Stimulated activated naive B cell treated with anti-CD40 and anti-IgM and Interleukin-4, amounts not matched to agents 10 μg/mL and 1 μg/mL and 100 μg/mL, for 72 hours (primary cell): ENCODE measurements at regions not wholly inside any gene's neighbourhood (a gene's known extent, or its start where the extent isn't known, plus 50 kb on each side); places are given as distances from the start of the nearest gene placed in this dataset.

ENCODE experiments used
- ATAC-seq, 2 donors: fragments of 150-1000 bp; cut with Tn5 transposase; replicated peaks; 2 replicates each; pipeline ENCODE4 v1.10.0; 2021; ENCODE audit warnings: moderate library complexity in 1 of 2
- DNase-seq: peaks from one replicate; pipeline ENCODE4 v3.0.0; 2021
- H3K27ac Mint-ChIP-seq: one replicate; pipeline ENCODE4 v1.8.0; 2022; ENCODE audit warnings: mild to moderate bottlenecking, mixed read lengths
- H3K27me3 Mint-ChIP-seq, 2 donors: one replicate each; pipeline ENCODE4 v1.8.0; 2022; ENCODE audit warnings: mixed read lengths in 2 of 2
- H3K36me3 Mint-ChIP-seq, 2 donors: one replicate each; pipeline ENCODE4 v1.8.0; 2022; ENCODE audit warnings: mixed read lengths in 2 of 2, mild to moderate bottlenecking in 1 of 2
- H3K4me1 Mint-ChIP-seq, 2 donors: one replicate each; pipeline ENCODE4 v1.8.0; 2022; ENCODE audit warnings: mixed read lengths in 2 of 2, mild to moderate bottlenecking in 1 of 2
- H3K4me3 Mint-ChIP-seq, 2 donors: one replicate each; pipeline ENCODE4 v1.8.0; 2022; ENCODE audit warnings: mild to moderate bottlenecking in 2 of 2, mixed read lengths in 2 of 2, moderate library complexity in 1 of 2
- H3K9me3 Mint-ChIP-seq, 2 donors: one replicate each; pipeline ENCODE4 v1.8.0; 2022; ENCODE audit warnings: mixed read lengths in 2 of 2, mild to moderate bottlenecking in 1 of 2

GRCh38 chr20:57938158-57939108 is 228.6 kb upstream of the PMEPA1 start:
- DNase-seq, result no peak
- no peak for ATAC-seq
- Mint-ChIP-seq H3K27me3 (peaks cover 22 to 26% of the 10 kb centered on the region in 2 donors), H3K4me3 (no peak overlapping the region), H3K36me3 (no peaks in the 10 kb centered on the region), H3K9me3 (no peaks in the 10 kb centered on the region), H3K4me1 (no peaks in the 10 kb centered on the region), H3K27ac (no peak overlapping the region)

- no peak overlapping the region for H3K4me3 Mint-ChIP-seq
- H3K4me1 Mint-ChIP-seq, result no peaks in the 10 kb centered on the region
- no peaks in the 10 kb centered on the region for H3K36me3 Mint-ChIP-seq
- no peaks in the 10 kb centered on the region for H3K9me3 Mint-ChIP-seq
- no peak for ATAC-seq
- no peak for DNase-seq
- no peak overlapping the region for H3K27ac Mint-ChIP-seq
- H3K27me3 Mint-ChIP-seq, result peaks cover 19 to 23% of the 10 kb centered on the region in 2 donors
Measured at GRCh38 chr20:57936636-57937385, 227.0 kb upstream of the PMEPA1 start.

GRCh38 chr20:57934913-57935312 is 225.1 kb upstream of the PMEPA1 start:
- no peak overlapping the region for H3K27ac Mint-ChIP-seq
- H3K4me1 Mint-ChIP-seq, result no peaks in the 10 kb centered on the region
- ATAC-seq, result no peak
- no peaks in the 10 kb centered on the region for H3K9me3 Mint-ChIP-seq
- DNase-seq, result no peak
- no peaks in the 10 kb centered on the region for H3K36me3 Mint-ChIP-seq
- H3K4me3 Mint-ChIP-seq, result no peak overlapping the region
- H3K27me3 Mint-ChIP-seq, result peaks cover 20 to 32% of the 10 kb centered on the region in 2 donors

GRCh38 chr20:57934007-57934805 is 224.4 kb upstream of the PMEPA1 start:
- H3K4me1 Mint-ChIP-seq, result no peaks in the 10 kb centered on the region
- ATAC-seq, result peak in 1 of 2 donors; percentile 12
- H3K36me3 Mint-ChIP-seq, result no peaks in the 10 kb centered on the region
- H3K9me3 Mint-ChIP-seq, result peaks cover 0 to 2% of the 10 kb centered on the region in 2 donors
- peaks cover 27 to 38% of the 10 kb centered on the region in 2 donors for H3K27me3 Mint-ChIP-seq
- no peak overlapping the region for H3K4me3 Mint-ChIP-seq
- H3K27ac Mint-ChIP-seq, result no peak overlapping the region
- no peak for DNase-seq

- H3K9me3 Mint-ChIP-seq, result peaks cover 2 to 8% of the 10 kb centered on the region in 2 donors
Measured at GRCh38 chr20:57932227-57932864, 222.5 kb upstream of the PMEPA1 start.

GRCh38 chr20:57930351-57930750 is 220.5 kb upstream of the PMEPA1 start:
- Mint-ChIP-seq H3K27ac (no peak overlapping the region), H3K4me3 (no peak overlapping the region), H3K36me3 (peaks cover 0 to 1% of the 10 kb centered on the region in 2 donors), H3K4me1 (no peaks in the 10 kb centered on the region), H3K9me3 (peaks cover 10 to 20% of the 10 kb centered on the region in 2 donors), H3K27me3 (peaks cover 33 to 39% of the 10 kb centered on the region in 2 donors)
- no peak for ATAC-seq
- no peak for DNase-seq

More at GRCh38 chr20:57932227-57932864, 222.5 kb upstream of the PMEPA1 start:
- no peak for DNase-seq
- no peaks in the 10 kb centered on the region for H3K4me1 Mint-ChIP-seq
- no peak overlapping the region for H3K27ac Mint-ChIP-seq
- no peak for ATAC-seq
- H3K4me3 Mint-ChIP-seq, result no peak overlapping the region
- H3K27me3 Mint-ChIP-seq, result peaks cover 28 to 34% of the 10 kb centered on the region in 2 donors
- no peaks in the 10 kb centered on the region for H3K36me3 Mint-ChIP-seq

- Mint-ChIP-seq H3K36me3 (peaks cover 0 to 3% of the 10 kb centered on the region in 2 donors), H3K9me3 (peaks cover 12 to 23% of the 10 kb centered on the region in 2 donors), H3K4me3 (no peak overlapping the region), H3K27me3 (peaks cover 33 to 39% of the 10 kb centered on the region in 2 donors), H3K27ac (no peak overlapping the region), H3K4me1 (no peaks in the 10 kb centered on the region)
- no peak for DNase-seq
- no peak for ATAC-seq
Measured at GRCh38 chr20:57928181-57928967, 218.6 kb upstream of the PMEPA1 start.

- DNase-seq (no peak), ATAC-seq (no peak)
- Mint-ChIP-seq H3K4me1 (no peaks in the 10 kb centered on the region), H3K9me3 (peaks cover 12 to 23% of the 10 kb centered on the region in 2 donors), H3K27ac (no peak overlapping the region), H3K27me3 (peaks cover 33 to 39% of the 10 kb centered on the region in 2 donors), H3K36me3 (peaks cover 0 to 3% of the 10 kb centered on the region in 2 donors), H3K4me3 (no peak overlapping the region)
Measured at GRCh38 chr20:57927376-57927775, 217.6 kb upstream of the PMEPA1 start.

GRCh38 chr20:57922706-57923105 is 212.9 kb upstream of the PMEPA1 start:
- ATAC-seq (no peak), DNase-seq (no peak)
- Mint-ChIP-seq H3K4me1 (no peaks in the 10 kb centered on the region), H3K27ac (no peak overlapping the region), H3K4me3 (no peak overlapping the region), H3K27me3 (peaks cover 42% of the 10 kb centered on the region in 2 donors), H3K9me3 (peaks cover 10 to 15% of the 10 kb centered on the region in 2 donors), H3K36me3 (peaks cover 0 to 3% of the 10 kb centered on the region in 2 donors)

GRCh38 chr20:57922083-57922482 is 212.3 kb upstream of the PMEPA1 start:
- peaks cover 36 to 37% of the 10 kb centered on the region in 2 donors for H3K27me3 Mint-ChIP-seq
- DNase-seq (no peak), ATAC-seq (no peak)
- no peak overlapping the region for H3K27ac Mint-ChIP-seq
- no peak overlapping the region for H3K4me3 Mint-ChIP-seq
- H3K9me3 Mint-ChIP-seq, result peaks cover 10 to 15% of the 10 kb centered on the region in 2 donors
- H3K4me1 Mint-ChIP-seq, result no peaks in the 10 kb centered on the region
- H3K36me3 Mint-ChIP-seq, result peaks cover 0 to 3% of the 10 kb centered on the region in 2 donors

GRCh38 chr20:57921676-57922075 is 211.9 kb upstream of the PMEPA1 start:
- Mint-ChIP-seq H3K27me3 (peaks cover 35 to 36% of the 10 kb centered on the region in 2 donors), H3K4me1 (no peaks in the 10 kb centered on the region), H3K36me3 (peaks cover 0 to 3% of the 10 kb centered on the region in 2 donors), H3K4me3 (no peak overlapping the region), H3K27ac (no peak overlapping the region), H3K9me3 (peaks cover 9 to 15% of the 10 kb centered on the region in 2 donors)
- ATAC-seq (no peak), DNase-seq (no peak)

- H3K27ac Mint-ChIP-seq, result no peak overlapping the region
- no peak overlapping the region for H3K4me3 Mint-ChIP-seq
- peaks cover 30 to 31% of the 10 kb centered on the region in 2 donors for H3K27me3 Mint-ChIP-seq
- no peaks in the 10 kb centered on the region for H3K4me1 Mint-ChIP-seq
- peaks cover 0 to 3% of the 10 kb centered on the region in 2 donors for H3K36me3 Mint-ChIP-seq
- H3K9me3 Mint-ChIP-seq, result peaks cover 4 to 9% of the 10 kb centered on the region in 2 donors
- DNase-seq (no peak), ATAC-seq (no peak)
Measured at GRCh38 chr20:57920971-57921370, 211.2 kb upstream of the PMEPA1 start.

GRCh38 chr20:57919049-57919448 is 209.2 kb upstream of the PMEPA1 start:
- Mint-ChIP-seq H3K4me1 (no peaks in the 10 kb centered on the region), H3K4me3 (no peak overlapping the region), H3K36me3 (no peaks in the 10 kb centered on the region), H3K27me3 (peaks cover 32% of the 10 kb centered on the region in 2 donors), H3K27ac (no peak overlapping the region), H3K9me3 (no peaks in the 10 kb centered on the region)
- ATAC-seq, result no peak
- no peak for DNase-seq
